K562 (cell line): ENCODE measurements at regions not wholly inside any gene's neighbourhood (a gene's known extent, or its start where the extent isn't known, plus 50 kb on each side); places are given as distances from the start of the nearest gene placed in this dataset.

Source experiments
- CEBPB ChIP-seq: fragments of 450-650 bp; IDR thresholded peaks from 2 replicates; pipeline ENCODE4 v1.6.1; 2016; ENCODE audit warnings: missing genetic modification characterization, missing compliant biosample characterization
- EP300 ChIP-seq: IDR thresholded peaks from 2 replicates; pipeline ENCODE4 v1.6.1; 2012; ENCODE audit warnings: low read length, improper control_type of control experiment
- POLR2AphosphoS5 ChIP-seq: IDR thresholded peaks from 2 replicates; pipeline ENCODE4 v1.6.1; 2011; ENCODE audit warnings: mild to moderate bottlenecking, low read depth, low read length, moderate library complexity; ENCODE audit not compliant: control insufficient read depth, insufficient read depth
- RNF2 ChIP-seq: sonication (generic); IDR thresholded peaks from 2 replicates; pipeline ENCODE4 v1.6.1; 2016
- SETDB1 ChIP-seq: IDR thresholded peaks from one replicate; pipeline ENCODE4 v1.6.1; 2012; ENCODE audit warnings: low read length, control low read depth, inconsistent platforms

- TF ChIP-seq RNF2 (no peak), SETDB1 (no peak), CEBPB (tag) (no peak), POLR2AphosphoS5 (no peak), EP300 (no peak)
Observed at GRCh38 chr3:192068464-192069254, 607.7 kb downstream of the PYDC2 start.
